Effector memory CD4-positive, alpha-beta T cell (primary cell): ENCODE measurements at regions not wholly inside any gene's neighbourhood (a gene's known extent, or its start where the extent isn't known, plus 50 kb on each side); places are given as distances from the start of the nearest gene placed in this dataset.
"Not testable (repeated sequence)": the region's sequence is repeated elsewhere in the genome, so short reads cannot be mapped to it uniquely, and the experiment has no call there.

Source experiments
- DNase-seq, 3 donors: peaks; one replicate each; pipeline ENCODE4 v3.0.0-alpha.2; 2020
- H3K27ac ChIP-seq: 2 replicates; pipeline ENCODE4 v1.7.0; 2013; ENCODE audit warnings: mild to moderate bottlenecking, low read length, moderate library complexity; ENCODE audit not compliant: insufficient read depth, poor library complexity, severe bottlenecking
- H3K27me3 ChIP-seq: replicated peaks from 2 replicates; pipeline ENCODE4 v1.7.0; 2013; ENCODE audit warnings: mild to moderate bottlenecking, low read length; ENCODE audit not compliant: insufficient read depth, control insufficient read depth, poor library complexity, severe bottlenecking
- H3K36me3 ChIP-seq: 2 replicates; pipeline ENCODE4 v1.7.0; 2013; ENCODE audit warnings: mild to moderate bottlenecking, low read length, moderate library complexity; ENCODE audit not compliant: control insufficient read depth, insufficient read depth
- H3K4me1 ChIP-seq: 2 replicates; pipeline ENCODE4 v1.7.0; 2013; ENCODE audit warnings: low read length, mild to moderate bottlenecking; ENCODE audit not compliant: control insufficient read depth, insufficient read depth, poor library complexity, severe bottlenecking
- H3K4me3 ChIP-seq: 2 replicates; pipeline ENCODE4 v1.7.0; 2013; ENCODE audit warnings: low read length, low read depth, mild to moderate bottlenecking; ENCODE audit not compliant: insufficient read depth, poor library complexity, severe bottlenecking
- H3K9me3 ChIP-seq: 2 replicates; pipeline ENCODE4 v1.7.0; 2013; ENCODE audit warnings: mild to moderate bottlenecking, low read length, moderate library complexity; ENCODE audit not compliant: control insufficient read depth

GRCh38 chr9:90175257-90175656, 467.4 kb downstream of the DIRAS2 start:
- Histone ChIP-seq H3K4me3 (no peak overlapping the region), H3K4me1 (no peaks in the 10 kb centered on the region), H3K36me3 (no peaks in the 10 kb centered on the region), H3K9me3 (peaks cover 6% of the 10 kb centered on the region), H3K27me3 (no peaks in the 10 kb centered on the region), H3K27ac (no peak overlapping the region)
- no peak for DNase-seq

DNA sequence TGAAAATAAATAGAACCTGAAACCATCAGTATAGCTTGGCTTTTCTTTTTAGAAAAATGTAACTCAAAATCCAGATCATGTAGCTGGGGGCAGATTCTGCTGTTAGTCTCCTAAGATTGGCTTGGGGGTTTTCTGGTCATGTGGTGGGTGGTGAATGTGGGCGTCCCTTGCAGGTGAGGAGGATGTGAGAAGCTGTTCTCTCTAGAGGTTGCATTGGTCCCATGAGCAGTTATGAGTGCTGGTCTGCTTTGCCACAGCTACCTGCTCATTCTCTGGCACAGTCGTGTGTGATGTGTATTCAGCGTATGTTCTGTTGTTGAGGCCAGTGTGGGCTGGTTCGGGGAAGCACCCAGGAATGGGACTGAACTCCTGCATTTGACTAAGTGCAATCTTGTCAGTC, 466.8 kb downstream of the DIRAS2 start:
- no peaks in the 10 kb centered on the region for H3K4me1 ChIP-seq
- H3K36me3 ChIP-seq = no peaks in the 10 kb centered on the region
- DNase-seq = no peak
- no peaks in the 10 kb centered on the region for H3K27me3 ChIP-seq
- H3K9me3 ChIP-seq = peaks cover 6% of the 10 kb centered on the region
- H3K27ac ChIP-seq = no peak overlapping the region
- H3K4me3 ChIP-seq = no peak overlapping the region

DNA sequence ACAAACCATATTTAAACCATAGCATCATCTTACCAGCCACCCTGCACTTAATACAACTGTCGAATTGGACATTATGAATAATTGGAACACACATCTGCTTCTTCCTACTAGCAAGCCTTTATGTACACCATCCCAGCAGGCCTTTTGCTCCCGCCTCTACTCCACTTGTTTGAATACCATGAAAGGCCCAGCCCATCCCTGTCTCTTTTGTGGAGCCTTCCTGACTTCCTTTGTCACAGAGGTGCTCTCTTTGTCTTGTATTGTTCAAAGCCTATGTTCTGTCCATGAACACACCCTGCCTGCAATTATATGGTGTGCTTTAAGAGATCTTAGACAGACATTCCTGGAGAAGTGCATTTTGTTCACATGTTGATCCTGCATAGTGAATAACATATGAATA, 465.7 kb downstream of the DIRAS2 start:
- H3K27me3 ChIP-seq = no peaks in the 10 kb centered on the region
- DNase-seq = no peak
- H3K36me3 ChIP-seq = no peaks in the 10 kb centered on the region
- no peaks in the 10 kb centered on the region for H3K4me1 ChIP-seq
- H3K27ac ChIP-seq = no peak overlapping the region
- H3K9me3 ChIP-seq = no peaks in the 10 kb centered on the region
- H3K4me3 ChIP-seq = no peak overlapping the region

- Histone ChIP-seq H3K36me3 (no peaks in the 10 kb centered on the region), H3K27me3 (no peaks in the 10 kb centered on the region), H3K4me3 (no peak overlapping the region), H3K4me1 (no peaks in the 10 kb centered on the region), H3K27ac (no peak overlapping the region), H3K9me3 (no peaks in the 10 kb centered on the region)
- DNase-seq = no peak
These were observed 462.2 kb downstream of the DIRAS2 start for GRCh38 chr9:90180381-90180780.

GRCh38 chr9:90188656-90189055, 454.0 kb downstream of the DIRAS2 start:
- Histone ChIP-seq H3K27ac (no peak overlapping the region), H3K4me1 (no peaks in the 10 kb centered on the region), H3K4me3 (no peak overlapping the region), H3K36me3 (no peaks in the 10 kb centered on the region), H3K27me3 (no peaks in the 10 kb centered on the region), H3K9me3 (no peaks in the 10 kb centered on the region)
- no peak for DNase-seq

- H3K27me3 ChIP-seq = no peaks in the 10 kb centered on the region
- no peak for DNase-seq
- no peak overlapping the region for H3K27ac ChIP-seq
- H3K4me3 ChIP-seq = no peak overlapping the region
- no peaks in the 10 kb centered on the region for H3K4me1 ChIP-seq
- no peaks in the 10 kb centered on the region for H3K36me3 ChIP-seq
- H3K9me3 ChIP-seq = no peaks in the 10 kb centered on the region
These were observed 453.3 kb downstream of the DIRAS2 start for GRCh38 chr9:90189306-90189705.

DNA sequence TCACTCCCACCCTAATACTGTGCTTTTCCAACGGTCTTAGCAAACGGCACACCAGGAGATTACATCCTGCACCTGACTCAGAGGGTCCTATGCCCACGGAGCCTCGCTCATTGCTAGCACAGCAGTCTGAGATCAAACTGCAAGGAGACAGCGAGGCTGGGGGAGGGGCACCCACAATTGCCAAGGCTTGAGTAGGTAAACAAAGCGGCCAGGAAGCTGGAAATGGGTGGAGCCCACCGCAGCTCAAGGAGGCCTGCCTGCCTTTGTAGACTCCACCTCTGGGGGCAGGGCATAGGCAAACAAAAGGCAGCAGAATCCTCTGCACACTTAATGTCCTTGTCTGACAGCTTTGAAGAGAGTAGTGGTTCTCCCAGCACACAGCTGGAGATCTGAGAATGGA, 450.2 kb downstream of the DIRAS2 start:
- H3K4me1 ChIP-seq, H3K4me3 ChIP-seq, H3K9me3 ChIP-seq, H3K27ac ChIP-seq, H3K27me3 ChIP-seq, H3K36me3 ChIP-seq: not testable (repeated sequence)
- DNase-seq = peak in 2 of 3 donors; percentile 16 to 26

GRCh38 chr9:90198956-90199355, 443.7 kb downstream of the DIRAS2 start:
- Histone ChIP-seq H3K4me3 (no peak overlapping the region), H3K9me3 (no peaks in the 10 kb centered on the region), H3K4me1 (no peaks in the 10 kb centered on the region), H3K27me3 (no peaks in the 10 kb centered on the region), H3K27ac (no peak overlapping the region), H3K36me3 (no peaks in the 10 kb centered on the region)
- DNase-seq = no peak

GRCh38 chr9:90201766-90202165, 440.9 kb downstream of the DIRAS2 start:
- Histone ChIP-seq H3K27ac (no peak overlapping the region), H3K36me3 (no peaks in the 10 kb centered on the region), H3K9me3 (no peaks in the 10 kb centered on the region), H3K27me3 (no peaks in the 10 kb centered on the region), H3K4me3 (no peak overlapping the region), H3K4me1 (no peaks in the 10 kb centered on the region)
- no peak for DNase-seq

- no peaks in the 10 kb centered on the region for H3K27me3 ChIP-seq
- no peak overlapping the region for H3K27ac ChIP-seq
- no peaks in the 10 kb centered on the region for H3K9me3 ChIP-seq
- DNase-seq = no peak
- H3K36me3 ChIP-seq = no peaks in the 10 kb centered on the region
- H3K4me3 ChIP-seq = no peak overlapping the region
- H3K4me1 ChIP-seq = no peaks in the 10 kb centered on the region
These were observed 438.3 kb downstream of the DIRAS2 start for GRCh38 chr9:90204128-90204831.
